SIG-M5 treated with dmso at 0.1 percent for 504 hours (cell line): ENCODE measurements at regions not wholly inside any gene's neighbourhood (a gene's known extent, or its start where the extent isn't known, plus 50 kb on each side); places are given as distances from the start of the nearest gene placed in this dataset.
"Not testable (repeated sequence)": the region's sequence is repeated elsewhere in the genome, so short reads cannot be mapped to it uniquely, and the experiment has no call there.

Experiments
- DNase-seq: peaks from one replicate; lab custom pipeline; 2025; ENCODE audit not compliant: unreplicated experiment; lab: John Stamatoyannopoulos, UW

DNA sequence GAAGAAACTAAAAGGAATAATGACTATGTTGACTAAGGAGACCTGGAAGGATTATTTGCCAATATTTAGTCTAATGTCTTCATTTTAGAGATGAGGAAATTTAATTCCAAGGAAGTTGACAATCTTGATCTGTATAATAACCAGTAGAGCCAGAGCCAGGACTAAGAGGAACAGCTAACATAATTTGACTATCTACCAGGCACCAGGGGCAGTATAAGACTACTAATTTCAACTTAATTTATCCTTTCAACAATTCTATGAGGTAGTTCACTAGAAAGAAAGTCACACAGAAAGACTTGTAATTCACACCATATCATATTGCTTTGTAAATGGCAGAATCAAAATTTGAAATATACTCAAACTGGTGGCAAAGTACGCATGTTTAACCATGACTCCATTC is 273.0 kb upstream of the STXBP5 start:
- DNase-seq, result peak; percentile 12

DNA sequence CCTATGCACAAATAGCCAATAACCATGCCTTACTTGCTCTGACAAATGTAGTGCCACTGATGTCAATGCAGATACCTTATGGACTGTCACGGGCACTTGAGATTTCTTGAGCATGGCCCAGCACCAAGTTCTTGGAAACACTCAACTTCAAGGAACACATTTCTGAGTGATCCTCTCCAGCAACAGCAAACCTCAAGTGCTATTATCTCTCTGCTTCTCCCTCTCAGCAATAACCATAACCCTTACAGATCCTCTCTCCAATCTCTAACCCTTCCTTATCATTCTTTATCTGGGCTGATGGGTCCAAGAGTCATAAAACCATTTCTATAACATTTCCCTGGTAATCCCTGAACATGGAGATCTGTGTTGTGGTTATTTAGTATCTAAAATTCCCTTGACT is 266.9 kb upstream of the STXBP5 start:
- DNase-seq, result no peak

DNA sequence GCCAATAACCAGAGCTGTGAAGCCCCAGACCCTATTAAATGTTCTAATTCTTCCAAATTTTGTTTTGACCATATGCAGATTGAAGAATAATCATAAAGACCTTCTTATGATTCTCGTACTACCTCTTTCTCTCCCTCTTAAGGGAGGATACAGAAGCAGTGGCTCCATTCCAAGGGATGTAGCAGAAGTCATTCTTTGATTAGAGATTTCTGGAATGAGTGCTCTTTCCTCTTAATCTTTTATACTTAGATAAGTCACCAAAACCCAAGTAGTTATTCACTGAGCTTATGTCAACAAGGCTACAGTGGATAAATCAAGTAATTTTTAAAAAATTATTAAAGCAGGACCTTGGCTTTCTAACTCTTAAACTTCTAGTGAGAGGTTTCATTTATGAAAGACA is 266.0 kb upstream of the STXBP5 start:
- no peak for DNase-seq

DNA sequence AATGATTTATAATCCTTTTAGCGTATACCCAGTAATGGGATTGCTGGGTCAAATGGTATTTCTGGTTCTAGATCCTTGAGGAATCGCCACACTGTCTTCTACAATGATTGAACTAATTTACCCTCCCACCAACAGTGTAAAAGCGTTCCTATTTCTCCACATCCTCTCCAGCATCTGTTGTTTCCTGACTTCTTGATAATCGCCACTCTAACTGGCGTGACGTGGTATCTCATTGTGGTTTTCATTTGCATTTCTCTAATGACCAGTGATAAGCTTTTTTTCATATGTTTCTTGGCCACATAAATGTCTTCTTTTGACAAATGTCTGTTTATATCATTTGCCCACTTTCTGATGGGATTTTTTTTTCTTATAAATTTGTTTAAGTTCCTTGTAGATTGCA is 264.8 kb upstream of the STXBP5 start:
- DNase-seq, result not testable (repeated sequence)

DNA sequence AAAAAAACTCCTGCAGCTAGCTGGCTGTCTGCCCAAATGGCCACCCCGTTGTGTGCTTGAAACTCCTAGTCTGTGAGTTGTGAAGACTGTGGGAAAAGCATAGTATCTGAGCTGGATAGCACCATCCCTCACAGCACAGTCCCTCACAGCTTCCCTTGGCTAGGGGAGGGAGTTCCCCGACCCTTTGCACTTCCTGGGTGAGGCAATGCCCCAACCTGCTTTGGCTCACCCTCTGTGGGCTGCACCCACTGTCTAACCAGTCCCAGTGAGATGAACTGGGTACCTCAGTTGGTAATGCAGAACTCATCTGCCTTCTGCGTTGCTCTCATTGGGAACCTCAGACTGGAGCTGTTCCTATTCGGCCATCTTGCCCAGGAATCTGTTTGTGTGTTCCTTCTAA is 260.6 kb upstream of the STXBP5 start:
- no peak for DNase-seq

DNA sequence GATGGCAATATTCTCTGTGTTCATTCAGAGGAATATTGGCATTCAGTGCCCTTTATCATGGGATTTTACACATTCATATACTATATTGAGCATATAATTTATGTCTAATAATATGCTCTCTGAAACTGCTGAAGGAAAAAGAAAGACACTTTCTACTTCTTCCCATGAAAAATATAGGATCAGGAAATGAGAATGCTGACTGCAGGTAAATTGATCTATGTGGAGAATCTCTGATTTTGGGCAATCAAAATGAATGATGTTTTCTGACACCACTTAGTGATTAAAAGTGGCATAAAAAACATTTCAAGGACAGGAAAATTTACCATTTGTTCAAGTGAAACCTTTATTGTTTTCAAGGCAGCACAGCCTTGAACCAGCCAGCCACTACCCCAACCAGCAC is 260.1 kb upstream of the STXBP5 start:
- DNase-seq, result no peak

DNA sequence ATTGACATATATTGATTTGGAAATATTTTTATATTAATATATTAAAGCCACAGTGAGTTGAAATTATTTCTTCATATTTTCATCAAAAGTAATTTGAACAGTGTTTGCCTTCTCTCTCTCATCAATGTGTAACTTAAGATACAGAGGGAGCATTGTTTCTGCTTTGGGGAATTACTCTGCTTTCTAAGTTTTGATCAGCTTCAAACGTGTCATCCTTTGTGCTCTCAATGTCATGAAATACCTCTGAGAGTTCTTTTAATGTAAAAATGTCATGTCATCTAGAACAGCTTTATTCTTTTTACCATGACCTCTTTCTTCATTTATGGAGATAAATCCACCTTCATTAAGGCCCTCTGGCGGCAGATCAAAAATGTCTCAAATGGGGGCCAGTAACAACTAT is 259.4 kb upstream of the STXBP5 start:
- no peak for DNase-seq

DNA sequence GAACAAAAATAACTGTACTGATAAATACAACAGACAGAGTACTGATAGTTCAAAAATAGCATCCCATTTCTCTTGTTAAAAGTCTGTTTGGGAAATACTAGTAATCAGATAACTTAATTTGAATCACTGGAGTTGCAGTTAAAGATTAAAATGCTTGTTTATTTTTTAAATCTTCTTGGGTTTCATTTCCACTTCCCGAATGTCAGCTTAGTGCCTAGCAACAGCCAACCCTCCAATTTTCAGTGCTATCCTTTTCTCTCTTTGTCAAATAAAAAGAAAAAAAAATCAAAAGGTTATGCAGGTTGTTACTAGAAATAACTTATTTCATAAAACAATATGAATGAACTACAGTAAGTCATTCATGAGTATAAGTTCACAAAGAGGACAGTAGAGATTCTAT is 257.7 kb upstream of the STXBP5 start:
- no peak for DNase-seq

DNA sequence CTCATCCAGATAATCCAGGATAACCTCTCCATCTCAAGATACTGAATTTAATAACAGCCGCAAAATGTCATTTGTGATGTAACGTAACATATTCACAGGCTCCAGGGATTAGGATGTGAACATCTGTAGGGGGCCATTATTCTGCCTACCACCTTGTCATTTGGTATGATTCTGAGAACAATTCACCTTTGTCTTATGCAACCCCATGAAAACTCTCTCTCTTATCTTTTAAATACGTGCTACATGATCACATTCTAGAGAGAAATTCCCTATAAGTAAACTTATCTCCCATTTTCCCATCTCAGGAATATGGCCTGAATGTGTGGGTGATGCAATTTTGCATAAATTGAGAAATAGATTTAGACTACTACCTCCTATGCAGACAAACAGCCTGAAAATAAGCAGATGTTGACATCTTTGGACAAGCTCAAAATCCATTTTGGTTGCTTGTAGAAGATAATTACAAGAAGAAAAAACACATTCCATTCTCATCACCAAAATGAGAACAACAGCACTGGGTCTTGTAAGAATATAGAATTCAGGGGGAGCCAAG is 255.4 kb upstream of the STXBP5 start:
- no peak for DNase-seq

DNA sequence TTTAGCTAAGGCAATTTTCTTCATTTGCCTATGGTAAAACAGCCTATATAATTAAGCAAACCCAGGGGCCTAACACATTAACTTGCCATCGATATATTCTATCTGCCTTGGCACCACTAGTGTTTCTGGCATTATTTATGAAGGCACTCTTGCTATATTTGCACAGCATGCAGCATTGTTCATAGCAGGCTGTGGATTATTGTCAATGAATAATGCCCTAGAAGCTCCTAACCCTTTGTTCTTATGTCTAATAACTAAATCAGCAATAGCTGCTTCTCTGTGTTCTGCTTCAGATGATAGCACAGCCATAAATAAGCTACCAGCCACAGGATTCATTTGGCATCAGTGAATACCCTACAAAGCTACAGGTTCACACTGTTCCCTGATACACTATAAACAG is 254.8 kb upstream of the STXBP5 start:
- DNase-seq, result no peak

DNA sequence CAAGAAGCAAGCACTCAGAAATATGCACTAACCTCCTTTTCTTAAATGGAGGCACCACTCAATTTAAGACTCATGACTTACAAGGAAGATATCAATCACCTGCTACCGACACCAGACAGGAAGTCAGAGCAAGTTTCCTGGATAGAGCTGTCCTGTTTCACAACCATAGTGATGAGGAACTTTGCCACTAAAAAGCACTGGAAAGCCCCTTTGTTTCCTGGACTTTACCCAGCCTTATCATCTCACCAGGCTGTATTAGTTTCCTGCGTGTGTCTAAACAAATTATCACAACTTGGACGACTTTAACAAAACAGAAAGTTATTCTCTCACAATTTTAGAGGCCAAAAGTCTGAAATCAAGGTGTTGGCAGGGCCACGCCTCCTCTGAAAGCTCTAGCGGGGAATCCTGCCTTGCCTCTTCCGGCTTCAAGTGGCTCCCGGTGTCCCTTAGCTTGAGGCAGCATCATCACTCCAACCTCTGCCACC is 253.8 kb upstream of the STXBP5 start:
- no peak for DNase-seq

DNA sequence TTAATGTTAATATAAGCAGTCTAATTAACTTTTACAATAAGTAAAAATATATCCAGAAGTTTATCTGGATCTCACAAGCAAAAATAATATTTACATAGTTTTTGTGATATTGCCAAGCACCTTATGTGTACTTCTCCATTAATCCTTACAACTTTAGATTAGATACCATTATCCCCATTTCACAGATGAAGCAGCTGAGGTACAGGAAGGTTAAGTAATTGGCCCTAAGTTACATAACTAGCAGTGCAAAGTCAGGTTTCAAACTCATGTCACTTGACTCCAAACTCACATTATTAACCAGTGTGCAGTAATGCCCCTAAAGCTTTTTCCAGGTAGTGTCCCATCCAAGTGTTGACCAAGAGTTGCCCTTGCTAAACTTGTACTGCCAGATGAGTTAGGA is 248.6 kb upstream of the STXBP5 start:
- no peak for DNase-seq

DNA sequence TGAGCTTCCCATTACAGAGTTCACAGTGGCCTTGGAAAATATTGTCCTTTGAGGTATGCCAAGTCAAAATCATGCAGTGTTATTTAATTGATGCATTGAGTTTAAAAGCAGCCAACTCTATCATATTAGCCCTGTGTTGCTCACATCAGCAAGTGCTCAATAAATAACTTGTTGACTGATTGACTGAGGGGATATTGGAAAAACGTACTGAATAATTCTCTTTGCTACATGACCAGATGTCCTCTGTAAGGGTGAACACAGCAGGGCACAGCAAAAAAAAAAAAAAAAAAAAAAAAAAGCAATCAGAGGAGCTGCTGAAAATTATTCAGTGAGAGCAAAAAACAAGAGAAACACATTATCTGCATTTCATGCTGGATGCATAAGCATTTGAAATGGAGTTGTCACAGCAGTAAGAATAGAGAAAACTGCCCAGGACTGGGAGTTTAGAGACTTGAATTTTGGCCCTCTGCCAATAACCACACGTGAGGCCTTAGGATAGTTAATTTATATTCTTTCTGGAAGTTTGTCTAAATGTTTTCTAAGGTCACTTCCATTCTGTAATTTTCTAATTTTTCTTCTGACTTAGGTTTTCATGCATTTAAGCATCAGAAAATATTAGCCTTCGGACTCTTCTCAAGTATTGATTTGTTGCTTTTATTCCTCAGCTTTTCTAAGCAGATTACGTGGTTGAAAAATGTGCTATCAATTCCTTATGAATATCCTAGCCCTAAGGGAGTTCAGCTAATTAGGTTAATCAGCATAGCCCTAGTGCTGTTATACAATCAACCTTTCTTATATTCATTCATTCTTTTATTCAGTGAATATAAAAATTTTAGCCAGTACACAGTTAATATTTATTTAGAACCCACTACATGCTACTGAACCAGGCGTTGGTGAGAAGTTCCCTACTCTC is 246.8 kb upstream of the STXBP5 start:
- DNase-seq, result no peak

DNA sequence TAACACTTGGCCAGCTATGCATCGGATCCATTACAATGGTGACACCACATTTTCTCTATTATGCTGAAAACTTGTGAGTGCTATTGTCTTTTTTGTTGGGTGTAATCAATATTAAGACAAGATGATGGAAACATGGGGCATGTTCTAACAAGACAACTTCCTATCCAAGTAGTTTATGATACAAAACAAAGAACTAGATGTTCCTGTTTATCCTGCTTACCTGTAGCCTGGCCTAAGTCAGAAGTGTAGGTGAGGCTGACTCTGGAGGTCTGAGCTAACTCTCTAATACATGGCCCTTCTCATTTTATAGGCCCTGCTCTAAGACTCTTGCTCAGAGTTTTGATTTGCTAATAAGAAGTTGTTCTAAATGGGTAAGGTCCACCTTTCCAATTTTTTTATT is 242.4 kb upstream of the STXBP5 start:
- no peak for DNase-seq

DNA sequence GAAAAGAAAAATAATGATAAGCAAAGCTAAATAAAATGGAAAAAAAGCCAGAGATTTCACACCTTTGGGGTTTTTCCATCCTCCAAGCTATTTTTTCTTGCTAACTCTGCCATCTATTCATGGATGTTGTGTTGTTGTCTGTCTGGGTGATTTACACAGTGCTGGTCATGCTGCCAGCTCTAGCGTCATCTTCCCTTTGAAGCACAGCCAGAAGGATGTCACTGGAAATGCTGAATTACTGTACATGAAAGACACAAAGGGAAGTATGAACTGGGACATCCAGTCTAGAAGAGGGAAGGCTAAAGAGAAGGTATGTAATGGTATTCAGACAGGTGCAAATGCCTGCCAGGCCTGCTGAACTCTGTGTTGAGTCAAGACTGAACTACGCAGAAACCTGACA is 241.9 kb upstream of the STXBP5 start:
- no peak for DNase-seq

DNA sequence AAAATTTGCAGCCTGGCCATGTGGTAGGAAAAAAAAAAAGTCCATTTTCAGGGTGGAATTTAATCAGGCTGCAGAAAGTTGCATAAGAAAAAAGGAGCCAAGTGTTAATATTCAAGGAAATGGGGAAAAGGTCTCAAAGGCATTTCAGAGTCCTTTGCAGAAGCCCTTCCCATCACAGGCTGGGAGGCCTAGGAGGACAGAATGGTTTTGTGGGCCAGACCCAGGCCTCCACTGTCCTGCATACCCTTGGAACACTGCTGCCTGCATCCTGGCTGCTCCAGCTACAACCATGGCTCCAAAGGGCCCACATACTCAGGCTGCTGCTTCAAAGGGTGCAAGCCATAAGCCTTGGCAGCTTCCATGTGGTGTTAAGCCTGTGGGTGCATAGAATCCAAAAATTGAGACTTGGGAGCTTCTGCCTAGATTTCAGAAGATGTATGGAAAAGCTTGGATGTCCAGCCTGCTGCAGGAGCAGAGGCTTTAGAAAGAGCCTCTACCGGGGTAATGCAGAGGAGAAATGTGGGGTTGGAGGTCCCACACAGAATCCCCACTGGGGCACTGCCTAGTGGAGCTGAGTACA is 239.0 kb upstream of the STXBP5 start:
- no peak for DNase-seq

DNA sequence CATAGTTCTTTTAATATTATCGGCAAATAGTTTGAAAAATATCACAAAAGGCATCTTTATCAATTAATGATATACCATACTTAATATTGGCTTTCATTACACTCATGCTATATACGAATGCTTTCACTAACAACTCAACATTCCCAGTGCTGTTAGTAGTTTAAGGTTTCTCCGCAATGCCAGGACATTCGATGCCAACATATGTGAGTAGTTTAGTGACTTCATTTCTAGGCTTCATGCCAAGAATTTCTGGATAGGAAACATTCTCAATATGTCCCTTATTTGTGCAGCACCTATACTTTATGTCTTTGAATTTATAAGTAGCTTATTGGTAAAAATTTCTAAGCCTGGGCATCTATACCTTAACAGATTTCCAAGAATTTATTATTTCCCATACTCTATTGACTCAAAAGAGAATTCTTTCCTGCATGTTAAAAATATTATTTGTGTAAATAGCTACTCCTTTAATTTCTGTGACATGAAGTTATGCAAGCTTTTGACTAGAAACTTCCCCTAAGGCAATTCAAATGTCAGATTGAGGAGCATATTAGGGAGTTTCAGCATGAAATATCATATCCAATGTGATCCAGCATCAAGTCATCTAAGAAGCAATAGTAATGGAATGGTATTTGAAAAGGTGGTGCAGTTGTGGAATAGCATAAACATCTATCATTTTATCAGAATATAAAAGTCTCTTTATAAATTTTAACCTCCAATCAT is 236.0 kb upstream of the STXBP5 start:
- no peak for DNase-seq

DNA sequence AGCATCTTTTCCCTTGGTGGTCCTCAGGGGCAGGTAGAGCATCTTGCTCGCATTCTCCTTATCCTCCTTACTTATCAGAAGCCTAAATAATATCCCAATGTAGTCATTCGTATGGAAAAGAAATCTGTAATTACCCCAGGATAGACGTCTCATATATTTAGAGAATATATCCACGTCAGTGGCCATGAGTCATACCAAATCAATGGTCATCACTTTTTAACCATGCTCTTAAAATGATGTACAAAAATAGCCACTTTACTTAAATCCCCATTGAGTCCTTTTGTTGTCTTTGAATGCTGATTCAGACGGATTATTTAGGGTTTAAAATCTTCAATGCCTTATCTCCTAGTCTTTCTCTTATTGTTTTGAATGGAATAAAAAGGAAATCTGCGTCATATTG is 231.7 kb upstream of the STXBP5 start:
- no peak for DNase-seq

DNA sequence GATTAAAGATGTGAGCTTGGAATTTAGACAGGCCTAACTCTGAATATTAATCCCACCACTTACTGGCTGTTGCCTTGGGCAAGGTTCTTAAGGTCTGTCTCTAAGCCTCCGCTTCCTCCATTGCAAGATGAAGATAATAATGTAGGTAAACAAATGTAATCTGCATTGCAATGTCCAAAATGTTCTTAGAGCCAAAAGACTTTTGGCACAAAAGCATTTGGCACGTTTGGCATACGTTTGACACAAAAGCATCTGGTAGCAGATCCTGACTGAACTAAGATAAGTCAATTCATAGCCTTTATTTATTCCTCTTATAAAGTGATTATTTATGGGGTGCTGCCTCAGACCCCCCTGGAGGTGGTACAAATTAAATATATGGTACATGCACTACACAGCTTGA is 229.9 kb upstream of the STXBP5 start:
- DNase-seq, result no peak

DNA sequence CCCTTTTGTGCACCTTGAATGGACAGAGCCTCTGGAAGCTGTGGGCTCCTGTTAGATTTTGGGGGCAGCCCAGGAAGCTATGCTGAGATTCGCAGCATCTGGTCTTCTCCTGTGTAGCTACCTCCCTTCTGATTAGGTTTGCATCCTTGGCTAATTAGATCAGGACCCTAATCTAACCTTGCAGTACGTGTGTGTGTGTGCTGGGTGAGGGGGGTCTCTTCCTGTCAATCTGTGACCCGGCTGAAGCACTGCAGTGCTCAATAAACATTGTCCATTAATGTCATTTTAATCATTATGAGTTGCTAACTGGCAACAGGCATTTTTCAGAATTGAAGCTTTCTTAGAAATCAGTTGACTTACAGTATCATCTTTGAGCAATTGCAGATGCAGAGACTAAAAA is 229.1 kb upstream of the STXBP5 start:
- DNase-seq, result no peak

DNA sequence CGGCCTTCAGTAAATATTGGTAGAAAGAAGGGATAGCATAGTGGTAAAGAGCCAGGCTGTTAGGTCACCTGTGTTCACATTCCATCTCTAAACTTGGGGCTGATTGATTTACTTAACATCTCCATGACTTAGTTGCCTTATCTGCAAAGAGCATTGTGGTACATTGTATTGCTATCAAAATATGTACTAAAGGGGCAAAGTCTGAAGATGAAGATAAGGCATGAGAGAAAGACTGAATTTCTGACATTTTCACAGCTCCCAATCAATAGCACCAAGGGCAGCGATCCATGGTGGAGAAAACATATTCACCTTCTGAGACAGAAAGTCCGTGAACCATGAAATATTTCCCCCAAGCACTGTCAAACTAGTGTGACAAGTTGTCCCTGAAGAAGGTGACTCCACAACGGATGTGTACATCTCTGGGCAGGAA is 223.3 kb upstream of the STXBP5 start:
- DNase-seq, result no peak

DNA sequence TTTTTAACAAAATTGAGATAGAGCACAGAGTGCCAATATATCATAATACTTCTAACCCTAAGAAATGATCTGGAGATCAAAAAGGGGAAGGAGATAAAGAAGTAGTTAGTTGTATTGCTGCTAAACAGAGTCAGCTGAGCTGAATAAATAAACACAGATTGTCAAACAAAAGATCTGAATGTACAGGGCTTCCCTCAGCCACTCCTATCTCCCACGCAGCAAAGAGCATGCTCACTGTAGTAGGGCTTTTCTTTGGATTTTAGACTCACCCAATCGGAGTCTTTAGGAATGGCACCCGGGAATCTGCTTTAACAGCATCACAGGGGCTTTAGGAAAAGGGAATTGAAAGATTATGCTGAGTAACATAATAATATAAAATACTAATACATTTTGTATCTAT is 222.2 kb upstream of the STXBP5 start:
- no peak for DNase-seq
